DMS53 (cell line): ENCODE measurements at regions not wholly inside any gene's neighbourhood (a gene's known extent, or its start where the extent isn't known, plus 50 kb on each side); places are given as distances from the start of the nearest gene placed in this dataset.
"Not testable (repeated sequence)": the region's sequence is repeated elsewhere in the genome, so short reads cannot be mapped to it uniquely, and the experiment has no call there.

Experiments
- DNase-seq: peaks from one replicate; lab custom pipeline; 2025; lab: John Stamatoyannopoulos, UW

GRCh38 chr18:4541588-4541987 lies 86.5 kb upstream of the DLGAP1 start:
- DNase-seq = no peak

- DNase-seq = no peak
These were observed 81.3 kb upstream of the DLGAP1 start for GRCh38 chr18:4536447-4536846.

- DNase-seq = no peak
These were observed 73.3 kb upstream of the DLGAP1 start for GRCh38 chr18:4528405-4528804.

- DNase-seq = not testable (repeated sequence)
These were observed 72.7 kb upstream of the DLGAP1 start for GRCh38 chr18:4527826-4528225.

- no peak for DNase-seq
These were observed 69.0 kb upstream of the DLGAP1 start for GRCh38 chr18:4524096-4524495.

- peak; percentile 27 for DNase-seq
These were observed 56.1 kb upstream of the DLGAP1 start for GRCh38 chr18:4511166-4511565.

- DNase-seq = peak; percentile 49
These were observed 55.6 kb upstream of the DLGAP1 start for GRCh38 chr18:4510711-4511110.

GRCh38 chr18:4510160-4510559 lies 55.1 kb upstream of the DLGAP1 start:
- DNase-seq = no peak
